Activated B cell treated with CpG ODN at 0.5 μM for 24 hours (primary cell): ENCODE measurements at regions not wholly inside any gene's neighbourhood (a gene's known extent, or its start where the extent isn't known, plus 50 kb on each side); places are given as distances from the start of the nearest gene placed in this dataset.

Experiments
- ATAC-seq: fragments of 200-7000 bp; cut with Tn5 transposase; one replicate; pipeline ENCODE4 v1.10.0; 2021; ENCODE audit warnings: low read depth, mild to moderate bottlenecking, moderate library complexity
- CTCF ChIA-PET: fragments of 350-600 bp; sonication (Branson Sonifier 250); formaldehyde crosslinking; loops from one replicate; lab custom pipeline; 2021; ENCODE audit warnings: antibody characterized with exemption; lab: Charles Lee
- POLR2A ChIA-PET: fragments of 350-600 bp; sonication (Branson Sonifier 250); formaldehyde crosslinking; loops from one replicate; lab custom pipeline; 2021; ENCODE audit warnings: antibody characterized with exemption; lab: Charles Lee
- DNase-seq: peaks from one replicate; pipeline ENCODE4 v3.0.0; 2022
- H3K27ac Mint-ChIP-seq: one replicate; pipeline ENCODE4 v1.8.0; 2020; ENCODE audit warnings: mixed read lengths
- H3K27me3 Mint-ChIP-seq: one replicate; pipeline ENCODE4 v1.8.0; 2021; ENCODE audit warnings: mixed read lengths
- H3K36me3 Mint-ChIP-seq: one replicate; pipeline ENCODE4 v1.8.0; 2021; ENCODE audit warnings: low read depth, mixed read lengths
- H3K4me1 Mint-ChIP-seq: one replicate; pipeline ENCODE4 v1.8.0; 2021; ENCODE audit warnings: mixed read lengths
- H3K4me3 Mint-ChIP-seq: one replicate; pipeline ENCODE4 v1.8.0; 2020; ENCODE audit warnings: mild to moderate bottlenecking, mixed read lengths
- H3K9me3 Mint-ChIP-seq: one replicate; pipeline ENCODE4 v1.8.0; 2020; ENCODE audit warnings: mixed read lengths
- CTCF ChIP-seq: fragments of 200-600 bp; IDR thresholded peaks from one replicate; pipeline ENCODE4 v1.8.0; 2022; ENCODE audit warnings: antibody characterized with exemption, mild to moderate bottlenecking
- intact Hi-C: fragments of 100-400 bp; cut with micrococcal nuclease; formaldehyde crosslinking; loops from one replicate; pipeline ENCODE4 v1.15.1; 2024

- Mint-ChIP-seq H3K4me3 (no peak overlapping the region), H3K27ac (no peak overlapping the region), H3K9me3 (no peaks in the 10 kb centered on the region), H3K36me3 (no peaks in the 10 kb centered on the region), H3K27me3 (peaks cover 4% of the 10 kb centered on the region), H3K4me1 (peaks cover 12% of the 10 kb centered on the region)
- intact Hi-C loops: no loop called here
- ATAC-seq: no peak
- DNase-seq: no peak
- CTCF ChIA-PET: no interaction called here
- TF ChIP-seq CTCF: no peak
- POLR2A ChIA-PET: no interaction called here
Observed at GRCh38 chr6:109295774-109296156, 86.5 kb downstream of the CD164 start.

GRCh38 chr6:109295109-109295773 lies 87.0 kb downstream of the CD164 start:
- H3K4me1 Mint-ChIP-seq: peaks cover 10% of the 10 kb centered on the region
- no peaks in the 10 kb centered on the region for H3K9me3 Mint-ChIP-seq
- H3K27me3 Mint-ChIP-seq: peaks cover 4% of the 10 kb centered on the region
- CTCF ChIA-PET: no interaction called here
- H3K4me3 Mint-ChIP-seq: no peak overlapping the region
- ATAC-seq: no peak
- intact Hi-C loops: no loop called here
- H3K27ac Mint-ChIP-seq: no peak overlapping the region
- no peaks in the 10 kb centered on the region for H3K36me3 Mint-ChIP-seq
- POLR2A ChIA-PET: no interaction called here
- TF ChIP-seq CTCF: no peak
- no peak for DNase-seq

DNA sequence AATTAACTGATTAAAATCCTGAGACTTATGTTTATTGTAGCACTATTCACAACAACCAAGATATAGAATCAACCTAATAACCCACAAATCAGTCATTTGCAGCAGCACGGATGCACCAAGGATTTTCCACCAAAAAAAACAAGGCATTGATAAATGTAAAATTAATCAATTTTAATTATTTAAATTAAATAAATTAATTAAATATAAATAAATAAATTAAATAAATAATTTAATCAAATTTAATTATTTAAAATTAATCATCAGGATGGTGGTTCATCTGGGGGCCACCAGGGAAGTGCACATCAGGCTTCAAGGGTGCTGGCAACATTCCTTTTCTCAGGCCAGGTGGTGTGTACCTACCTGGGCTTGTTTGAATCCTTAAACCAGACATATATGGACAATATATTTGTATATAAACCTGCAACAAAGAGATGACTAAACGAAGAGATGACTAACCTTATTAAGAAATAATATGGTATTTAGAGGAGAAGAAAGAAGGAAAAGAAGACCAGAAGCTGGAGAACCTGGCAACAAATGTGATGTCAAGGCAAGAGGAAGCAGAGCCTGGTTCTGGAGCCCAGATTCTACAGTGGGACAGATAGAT lies 89.2 kb downstream of the CD164 start:
- DNase-seq (no peak), ATAC-seq (no peak)
- POLR2A ChIA-PET: no interaction called here
- CTCF ChIA-PET: no interaction called here
- no peak overlapping the region for H3K4me3 Mint-ChIP-seq
- intact Hi-C loops: no loop called here
- peaks cover 6% of the 10 kb centered on the region for H3K27me3 Mint-ChIP-seq
- no peak overlapping the region for H3K27ac Mint-ChIP-seq
- no peaks in the 10 kb centered on the region for H3K9me3 Mint-ChIP-seq
- TF ChIP-seq CTCF: no peak
- no peaks in the 10 kb centered on the region for H3K36me3 Mint-ChIP-seq
- peaks cover 2% of the 10 kb centered on the region for H3K4me1 Mint-ChIP-seq

GRCh38 chr6:109292420-109292819 lies 89.8 kb downstream of the CD164 start:
- intact Hi-C loops: no loop called here
- H3K27me3 Mint-ChIP-seq: peaks cover 8% of the 10 kb centered on the region
- ChIA-PET POLR2A (no interaction called here), CTCF (no interaction called here)
- no peaks in the 10 kb centered on the region for H3K36me3 Mint-ChIP-seq
- no peak for ATAC-seq
- no peak for DNase-seq
- TF ChIP-seq CTCF: no peak
- H3K27ac Mint-ChIP-seq: no peak overlapping the region
- H3K9me3 Mint-ChIP-seq: no peaks in the 10 kb centered on the region
- H3K4me1 Mint-ChIP-seq: peaks cover 2% of the 10 kb centered on the region
- H3K4me3 Mint-ChIP-seq: no peak overlapping the region

DNA sequence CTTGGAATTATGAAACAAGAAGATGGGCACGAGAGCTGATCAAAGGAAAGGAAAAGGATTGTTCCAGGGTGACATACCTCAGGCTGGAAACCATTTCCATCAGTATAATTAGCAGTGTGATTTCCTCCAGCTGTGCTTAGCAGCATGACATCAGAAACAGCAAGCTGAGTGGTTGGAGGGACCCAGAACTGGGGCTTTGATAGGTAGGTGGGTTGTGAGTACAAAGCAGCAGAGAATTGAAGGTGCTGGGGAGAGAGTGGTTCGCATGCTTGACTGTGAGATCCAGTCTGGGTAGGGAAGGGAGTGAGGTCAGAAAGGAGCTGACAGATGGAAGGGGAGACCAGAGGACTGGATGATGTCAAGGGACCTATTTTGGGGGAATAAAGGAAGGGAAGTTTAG lies 90.4 kb downstream of the CD164 start:
- ChIA-PET CTCF (no interaction called here), POLR2A (no interaction called here)
- intact Hi-C loops: no loop called here
- Mint-ChIP-seq H3K27ac (no peak overlapping the region), H3K36me3 (no peaks in the 10 kb centered on the region), H3K27me3 (peaks cover 8% of the 10 kb centered on the region), H3K4me1 (peaks cover 2% of the 10 kb centered on the region), H3K9me3 (no peaks in the 10 kb centered on the region), H3K4me3 (no peak overlapping the region)
- DNase-seq (no peak), ATAC-seq (no peak)
- TF ChIP-seq CTCF: no peak
